WTC11 (cell line): ENCODE measurements at regions not wholly inside any gene's neighbourhood (a gene's known extent, or its start where the extent isn't known, plus 50 kb on each side); places are given as distances from the start of the nearest gene placed in this dataset.

Experiments used
- ATAC-seq: fragments of 200-7000 bp; cut with Tn5 transposase; 2 replicates; pipeline ENCODE4 v1.10.0; 2021; ENCODE audit warnings: mild to moderate bottlenecking, moderate library complexity
- CTCF ChIA-PET: fragments of 300-600 bp; sonication (Branson Sonifier 250); formaldehyde crosslinking; loops from one replicate; lab custom pipeline; 2021; ENCODE audit warnings: antibody characterized with exemption; lab: Charles Lee
- POLR2A ChIA-PET: fragments of 350-600 bp; sonication (Branson Sonifier 250); formaldehyde crosslinking; loops from one replicate; lab custom pipeline; 2021; ENCODE audit warnings: antibody characterized with exemption; lab: Charles Lee
- DNase-seq: peaks from one replicate; pipeline ENCODE4 v3.0.0; 2021; ENCODE audit warnings: low spot score
- H3K27ac Mint-ChIP-seq: 2 replicates; pipeline ENCODE4 v1.8.0; 2021; ENCODE audit warnings: mixed read lengths
- H3K27me3 Mint-ChIP-seq: 2 replicates; pipeline ENCODE4 v1.8.0; 2021; ENCODE audit warnings: low read depth, mild to moderate bottlenecking, moderate library complexity, mixed read lengths
- H3K36me3 Mint-ChIP-seq: 2 replicates; pipeline ENCODE4 v1.8.0; 2021; ENCODE audit warnings: mixed read lengths
- H3K4me1 Mint-ChIP-seq: 2 replicates; pipeline ENCODE4 v1.8.0; 2022; ENCODE audit warnings: mixed read lengths
- H3K4me3 Mint-ChIP-seq: 2 replicates; pipeline ENCODE4 v1.8.0; 2021; ENCODE audit warnings: mild to moderate bottlenecking, moderate library complexity, mixed read lengths
- H3K9me3 Mint-ChIP-seq: 2 replicates; pipeline ENCODE4 v1.8.0; 2021; ENCODE audit warnings: mixed read lengths
- ATF1 ChIP-seq: sonication (generic); formaldehyde crosslinking; IDR thresholded peaks from 2 replicates; pipeline ENCODE4 v1.8.1; 2023; ENCODE audit warnings: mild to moderate bottlenecking, moderate library complexity, missing genetic modification reagents
- ATF3 ChIP-seq: sonication (generic); formaldehyde crosslinking; conservative IDR thresholded peaks from 2 replicates; pipeline ENCODE4 v1.8.1; 2022; ENCODE audit warnings: mild to moderate bottlenecking, missing genetic modification reagents
- CREM ChIP-seq: sonication (generic); formaldehyde crosslinking; IDR thresholded peaks from 2 replicates; pipeline ENCODE4 v1.8.1; 2022; ENCODE audit warnings: mild to moderate bottlenecking, missing genetic modification reagents, moderate library complexity
- ELF4 ChIP-seq: sonication (generic); formaldehyde crosslinking; IDR thresholded peaks from 2 replicates; pipeline ENCODE4 v1.8.1; 2022; ENCODE audit warnings: low read depth, mild to moderate bottlenecking, moderate library complexity, missing genetic modification reagents
- FOXP4 ChIP-seq: sonication (generic); formaldehyde crosslinking; IDR thresholded peaks from 2 replicates; pipeline ENCODE4 v1.8.0; 2022; ENCODE audit warnings: mild to moderate bottlenecking, missing genetic modification reagents
- JUN ChIP-seq: sonication (generic); formaldehyde crosslinking; IDR thresholded peaks from 2 replicates; pipeline ENCODE4 v1.8.0; 2023; ENCODE audit warnings: mild to moderate bottlenecking, missing genetic modification reagents
- MXD4 ChIP-seq: fragments of 250-450 bp; sonication (Bioruptor Pico); IDR thresholded peaks from 2 replicates; pipeline ENCODE4 v1.8.0; 2021; ENCODE audit warnings: mild to moderate bottlenecking, moderate library complexity, borderline replicate concordance
- NFYB ChIP-seq: sonication (generic); formaldehyde crosslinking; conservative IDR thresholded peaks from 2 replicates; pipeline ENCODE4 v1.8.0; 2022; ENCODE audit warnings: low read depth, missing genetic modification reagents
- PRRX2 ChIP-seq: fragments of 250-450 bp; sonication (Bioruptor Pico); IDR thresholded peaks from 2 replicates; pipeline ENCODE4 v1.8.0; 2021; ENCODE audit warnings: mild to moderate bottlenecking
- SMAD3 ChIP-seq: sonication (generic); formaldehyde crosslinking; IDR thresholded peaks from 2 replicates; pipeline ENCODE4 v1.8.0; 2022; ENCODE audit warnings: missing genetic modification reagents, mild to moderate bottlenecking, borderline replicate concordance
- SP1 ChIP-seq: sonication (generic); formaldehyde crosslinking; conservative IDR thresholded peaks from 2 replicates; pipeline ENCODE4 v1.8.1; 2022; ENCODE audit warnings: missing genetic modification reagents
- ZBTB43 ChIP-seq: sonication (generic); formaldehyde crosslinking; IDR thresholded peaks from 2 replicates; pipeline ENCODE4 v1.8.1; 2023; ENCODE audit warnings: mild to moderate bottlenecking, missing genetic modification reagents
- ZNF416 ChIP-seq: fragments of 250-450 bp; sonication (Bioruptor Pico); IDR thresholded peaks from 2 replicates; pipeline ENCODE4 v1.9.0; 2021; ENCODE audit warnings: mild to moderate bottlenecking, inconsistent platforms
- ZNF671 ChIP-seq: fragments of 250-450 bp; sonication (Bioruptor Pico); IDR thresholded peaks from 2 replicates; pipeline ENCODE4 v1.8.0; 2021; ENCODE audit warnings: mild to moderate bottlenecking
- TF ChIP-seq, protein P1 (sequence below): fragments of 250-450 bp; sonication (Bioruptor Pico); IDR thresholded peaks from 2 replicates; pipeline ENCODE4 v1.8.0; 2021; ENCODE audit warnings: mild to moderate bottlenecking
- TF ChIP-seq, protein P2 (sequence below): sonication (generic); formaldehyde crosslinking; IDR thresholded peaks from 2 replicates; pipeline ENCODE4 v1.8.1; 2022; ENCODE audit warnings: low read depth, mild to moderate bottlenecking, moderate library complexity, missing genetic modification reagents, borderline replicate concordance

DNA sequence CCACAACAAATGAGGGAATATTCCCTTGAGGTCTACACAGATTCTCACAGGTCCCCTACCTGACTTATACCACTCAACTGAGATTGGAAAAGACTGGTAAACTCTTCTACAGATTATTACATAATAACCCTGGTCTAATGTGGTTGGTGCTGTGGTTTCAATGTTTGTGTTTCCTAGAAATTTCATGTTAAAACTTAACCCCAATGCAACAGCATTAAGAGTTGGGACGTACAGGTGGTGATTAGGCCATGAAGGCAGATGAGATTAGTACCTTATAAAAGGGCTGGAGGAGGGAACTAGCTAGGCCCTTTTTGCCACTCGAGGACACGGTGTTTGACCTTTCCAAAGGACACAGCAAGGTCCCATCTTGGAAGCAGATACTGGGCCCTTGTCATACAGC lies 84.3 kb upstream of the TAPT1 start:
- H3K27me3 Mint-ChIP-seq, result peaks cover 6% of the 10 kb centered on the region; the same call in 1 of the 2 replicates
- POLR2A ChIA-PET, result no interaction called here
- H3K9me3 Mint-ChIP-seq, result no peaks in the 10 kb centered on the region
- TF ChIP-seq, protein P1, sequence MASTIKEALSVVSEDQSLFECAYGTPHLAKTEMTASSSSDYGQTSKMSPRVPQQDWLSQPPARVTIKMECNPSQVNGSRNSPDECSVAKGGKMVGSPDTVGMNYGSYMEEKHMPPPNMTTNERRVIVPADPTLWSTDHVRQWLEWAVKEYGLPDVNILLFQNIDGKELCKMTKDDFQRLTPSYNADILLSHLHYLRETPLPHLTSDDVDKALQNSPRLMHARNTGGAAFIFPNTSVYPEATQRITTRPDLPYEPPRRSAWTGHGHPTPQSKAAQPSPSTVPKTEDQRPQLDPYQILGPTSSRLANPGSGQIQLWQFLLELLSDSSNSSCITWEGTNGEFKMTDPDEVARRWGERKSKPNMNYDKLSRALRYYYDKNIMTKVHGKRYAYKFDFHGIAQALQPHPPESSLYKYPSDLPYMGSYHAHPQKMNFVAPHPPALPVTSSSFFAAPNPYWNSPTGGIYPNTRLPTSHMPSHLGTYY, result no peak
- TF ChIP-seq, all 79 proteins: peak for 0
- CTCF ChIA-PET, result no interaction called here
- DNase-seq (no peak), ATAC-seq (no peak)
- Mint-ChIP-seq H3K36me3 (no peaks in the 10 kb centered on the region), H3K27ac (no peak overlapping the region), H3K4me1 (peaks cover 4% of the 10 kb centered on the region; the same call in 1 of the 2 replicates), H3K4me3 (no peak overlapping the region)

GRCh38 chr4:16302648-16303047 lies 76.4 kb upstream of the TAPT1 start:
- H3K36me3 Mint-ChIP-seq, result no peaks in the 10 kb centered on the region
- H3K4me3 Mint-ChIP-seq, result no peak overlapping the region
- POLR2A ChIA-PET, result no interaction called here

DNA sequence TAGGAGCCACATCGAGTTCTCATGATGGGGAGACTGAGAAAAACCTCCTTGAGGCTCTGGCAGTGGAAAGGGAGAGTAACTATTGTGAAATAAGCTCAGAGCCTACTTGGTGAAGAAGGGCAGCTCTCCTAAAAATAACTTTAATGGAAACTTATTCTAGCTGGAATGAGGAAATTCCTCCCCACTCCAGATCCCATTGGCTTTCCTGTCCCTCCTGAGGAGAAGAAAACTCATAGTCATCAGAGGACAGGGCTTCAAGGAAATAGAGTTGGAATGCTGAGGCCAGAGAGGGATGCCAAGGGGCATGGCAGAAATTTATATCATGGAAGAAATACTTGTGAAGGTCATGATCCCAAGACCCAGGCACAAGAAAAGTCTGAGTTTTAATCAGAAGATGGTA lies 70.7 kb upstream of the TAPT1 start:
- no peak overlapping the region for H3K27ac Mint-ChIP-seq
- TF ChIP-seq ATF1 (CRISPR knock-in tag) (no peak), ZNF671 (CRISPR knock-in tag) (no peak), FOXP4 (CRISPR knock-in tag) (no peak), NFYB (CRISPR knock-in tag) (no peak), MXD4 (CRISPR knock-in tag) (no peak), ATF3 (CRISPR knock-in tag) (no peak), ELF4 (CRISPR knock-in tag) (no peak), ZNF416 (CRISPR knock-in tag) (no peak), JUN (CRISPR knock-in tag) (no peak), ZBTB43 (no peak), SMAD3 (no peak)
- TF ChIP-seq, protein P2, sequence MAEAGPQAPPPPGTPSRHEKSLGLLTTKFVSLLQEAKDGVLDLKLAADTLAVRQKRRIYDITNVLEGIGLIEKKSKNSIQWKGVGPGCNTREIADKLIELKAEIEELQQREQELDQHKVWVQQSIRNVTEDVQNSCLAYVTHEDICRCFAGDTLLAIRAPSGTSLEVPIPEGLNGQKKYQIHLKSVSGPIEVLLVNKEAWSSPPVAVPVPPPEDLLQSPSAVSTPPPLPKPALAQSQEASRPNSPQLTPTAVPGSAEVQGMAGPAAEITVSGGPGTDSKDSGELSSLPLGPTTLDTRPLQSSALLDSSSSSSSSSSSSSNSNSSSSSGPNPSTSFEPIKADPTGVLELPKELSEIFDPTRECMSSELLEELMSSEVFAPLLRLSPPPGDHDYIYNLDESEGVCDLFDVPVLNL (CRISPR knock-in tag), result no peak
- H3K36me3 Mint-ChIP-seq, result no peaks in the 10 kb centered on the region
- DNase-seq (no peak), ATAC-seq (no peak)
- peaks cover 15% of the 10 kb centered on the region for H3K4me1 Mint-ChIP-seq
- ChIA-PET POLR2A (interaction anchor here (0.7 kb wide), 1 partner anchor 72 kb away, joined by 3 read pairs; no protein-coding TSS in a partner anchor), CTCF (interaction anchor here (1.2 kb wide), 1 partner anchor 19 kb away, joined by 6 read pairs; no protein-coding TSS in a partner anchor)
- H3K9me3 Mint-ChIP-seq, result 0 out of 2 replicates have a peak, but pooled peaks cover 4% of the 10 kb centered on the region
- no peaks in the 10 kb centered on the region for H3K27me3 Mint-ChIP-seq
- no peak overlapping the region for H3K4me3 Mint-ChIP-seq

More at GRCh38 chr4:16302648-16303047, 76.4 kb upstream of the TAPT1 start:
- Mint-ChIP-seq H3K4me1 (no peaks in the 10 kb centered on the region), H3K27ac (no peak overlapping the region), H3K27me3 (no peaks in the 10 kb centered on the region), H3K9me3 (no peaks in the 10 kb centered on the region)
- no peak for TF ChIP-seq ZNF416 (CRISPR knock-in tag)
- TF ChIP-seq PRRX2, result no peak
- TF ChIP-seq CREM (CRISPR knock-in tag), result no peak
- no peak for TF ChIP-seq SP1 (CRISPR knock-in tag)
- DNase-seq (no peak), ATAC-seq (peak; percentile 39)
- CTCF ChIA-PET, result no interaction called here
